ENCODE measurements at regions not wholly inside any gene's neighbourhood (a gene's known extent, or its start where the extent isn't known, plus 50 kb on each side); places are given as distances from the start of the nearest gene placed in this dataset.
A peak's percentile ranks its signal among the peaks of the same experiment; 100 is the strongest.

- DNase-seq (no peak), ATAC-seq (no peak)
- intact Hi-C loops (cut with DNase I) = no loop called here
Measured at GRCh38 chr7:136229790-136230189, 252.6 kb upstream of the MTPN start.

DNA sequence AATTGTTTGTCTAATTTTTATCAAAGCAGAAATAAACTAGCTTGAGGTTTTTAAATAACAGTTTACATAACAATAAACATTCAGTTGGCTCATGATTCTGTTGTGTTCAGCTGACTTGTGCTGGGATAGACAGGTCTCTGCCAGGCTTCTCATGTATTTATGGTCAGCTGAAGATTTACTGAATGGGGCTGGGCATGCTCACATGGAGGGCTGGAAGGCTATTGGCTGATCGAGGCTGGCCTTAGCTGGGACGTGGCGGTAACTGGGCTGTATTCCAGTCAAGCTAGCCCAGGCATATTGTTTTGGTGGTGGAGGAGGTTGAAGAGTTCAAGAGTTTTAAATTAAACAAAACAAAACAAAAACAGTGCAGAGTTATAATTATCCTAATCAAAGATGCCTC, 251.0 kb upstream of the MTPN start:
- DNase-seq = no peak
- ATAC-seq = no peak
- intact Hi-C loops (cut with DNase I) = no loop called here

DNA sequence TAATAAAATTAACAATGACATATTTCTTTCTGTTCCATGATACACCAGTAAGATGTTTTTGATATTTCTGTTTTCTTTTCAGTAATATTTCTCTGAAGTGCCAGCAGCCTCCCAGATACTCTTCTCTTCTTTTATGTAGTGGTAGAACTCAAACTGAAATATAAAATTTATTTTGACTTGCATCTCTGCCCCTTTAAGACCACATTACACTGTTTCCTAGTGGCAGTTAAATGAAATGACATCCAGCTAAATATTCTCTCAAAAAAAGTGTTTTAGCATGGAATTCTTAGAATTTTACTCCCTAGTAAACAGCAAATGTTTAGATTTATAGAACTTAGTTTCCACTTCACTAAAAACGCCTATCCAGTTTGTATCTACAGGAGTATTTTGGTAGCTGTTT, 237.2 kb upstream of the MTPN start:
- DNase-seq (no peak), ATAC-seq (no peak)
- intact Hi-C loops (cut with DNase I) = no loop called here

DNA sequence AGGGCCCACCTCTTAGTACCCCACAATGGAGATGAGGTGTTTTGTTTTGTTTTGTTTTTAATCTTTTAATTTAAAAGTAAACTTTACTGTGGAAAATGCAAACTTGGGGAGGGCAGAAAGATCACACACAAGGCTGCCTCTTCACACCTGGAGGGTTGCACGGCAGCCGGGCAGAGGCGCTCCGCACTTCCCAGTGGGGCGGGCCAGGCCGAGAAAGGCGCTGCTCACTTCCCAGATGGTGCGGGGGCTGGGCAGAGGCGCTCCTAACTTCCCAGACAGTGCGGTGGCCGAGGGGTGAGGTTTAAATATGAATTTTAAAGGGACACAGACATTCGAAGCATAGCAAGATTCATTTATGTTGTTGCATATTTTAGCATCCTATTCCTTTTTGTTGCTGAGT, 235.9 kb upstream of the MTPN start:
- ATAC-seq (no peak), DNase-seq (no peak)
- intact Hi-C loops (cut with DNase I) = no loop called here

GRCh38 chr7:136210664-136211063, 233.5 kb upstream of the MTPN start:
- ATAC-seq (no peak), DNase-seq (no peak)
- intact Hi-C loops (cut with DNase I) = no loop called here

DNA sequence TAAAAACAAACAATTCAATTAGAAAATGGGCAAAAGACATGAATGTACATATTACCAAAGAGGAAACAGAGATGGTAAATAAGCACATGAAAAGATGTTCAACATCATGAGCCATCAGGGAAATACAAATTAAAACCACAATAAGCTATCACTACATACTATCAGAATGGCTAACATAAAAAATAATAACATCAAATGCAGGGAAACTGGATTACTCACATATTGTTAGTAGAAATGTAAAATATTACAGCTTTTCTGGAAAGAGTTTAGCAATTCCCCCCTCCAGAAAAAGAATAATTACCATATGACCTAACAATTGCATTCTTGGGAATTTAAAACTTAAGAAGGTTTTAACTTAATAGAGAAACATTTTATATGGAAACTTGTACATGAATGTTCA, 232.9 kb upstream of the MTPN start:
- intact Hi-C loops (cut with DNase I) = no loop called here
- DNase-seq (no peak), ATAC-seq (no peak)

GRCh38 chr7:136205956-136206355, 228.8 kb upstream of the MTPN start:
- intact Hi-C loops (cut with DNase I) = no loop called here
- ATAC-seq (no peak), DNase-seq (no peak)

DNA sequence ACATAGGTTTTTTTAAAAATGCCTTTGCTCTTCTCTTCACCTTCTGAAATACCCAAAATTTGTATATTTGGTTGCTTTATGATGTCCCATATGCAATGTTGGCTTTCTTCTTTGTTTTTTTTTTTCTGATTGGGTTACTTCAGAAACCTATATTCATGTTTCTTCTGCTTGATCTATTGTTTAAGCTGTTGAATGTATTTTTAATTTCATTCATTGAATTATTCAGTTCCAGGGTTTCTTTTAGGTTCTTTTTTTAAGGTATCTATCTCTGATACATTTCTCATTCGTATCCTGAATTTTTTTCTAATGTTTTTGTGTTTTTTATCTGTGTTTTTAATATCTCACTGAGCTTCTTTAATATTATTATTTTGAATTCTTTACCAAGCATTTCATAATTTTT, 221.0 kb upstream of the MTPN start:
- ATAC-seq = no peak
- no peak for DNase-seq
- intact Hi-C loops (cut with DNase I) = no loop called here

- no peak for ATAC-seq
- intact Hi-C loops (cut with DNase I) = no loop called here
- no peak for DNase-seq
Measured at GRCh38 chr7:136194878-136195277, 217.7 kb upstream of the MTPN start.

- no peak for DNase-seq
- intact Hi-C loops (cut with DNase I) = no loop called here
- ATAC-seq = no peak
Measured at GRCh38 chr7:136193940-136194339, 216.8 kb upstream of the MTPN start.

DNA sequence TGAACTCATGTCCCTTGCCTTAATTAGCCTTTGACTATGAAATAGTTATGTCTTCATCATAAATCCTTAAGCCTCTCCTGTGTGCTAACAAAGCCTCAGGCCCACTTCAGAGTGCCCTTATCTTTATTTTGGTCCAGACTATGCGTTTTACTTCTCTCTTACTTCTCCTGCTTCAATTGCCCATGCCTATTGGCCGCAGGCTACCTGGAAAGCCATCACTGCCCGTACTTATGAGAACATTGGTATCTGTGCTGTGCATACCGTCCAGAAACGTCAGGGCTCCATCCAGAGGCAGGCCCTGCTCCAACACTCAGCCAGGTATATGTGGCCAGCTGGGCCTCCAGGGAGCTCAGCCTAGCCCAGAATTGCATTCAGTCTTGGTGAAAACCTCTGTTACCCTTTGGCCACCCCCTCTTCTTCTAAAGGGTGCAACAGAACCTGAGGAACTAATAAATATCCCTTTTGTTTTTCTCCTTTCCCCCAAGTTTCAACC, 212.4 kb upstream of the MTPN start:
- intact Hi-C loops (cut with DNase I) = no loop called here
- ATAC-seq = no peak
- no peak for DNase-seq

DNA sequence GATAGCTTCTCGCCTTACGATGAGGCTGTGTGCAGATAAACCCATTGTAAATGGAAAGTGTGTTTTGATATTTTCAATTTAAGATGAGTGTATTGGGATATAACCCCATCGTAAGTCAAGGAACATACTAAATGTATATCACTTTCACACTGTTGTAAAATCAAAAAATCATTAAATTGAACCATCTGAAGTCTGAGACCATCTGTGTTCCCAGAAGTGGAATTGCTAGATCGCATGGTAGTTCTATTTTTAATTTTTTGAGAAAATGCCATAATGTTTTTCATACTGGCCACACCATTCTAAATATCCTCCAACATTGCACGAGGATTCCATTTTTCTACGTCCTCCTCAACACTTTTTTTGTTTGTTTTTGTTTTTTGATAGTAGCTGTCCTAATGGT, 209.1 kb upstream of the MTPN start:
- intact Hi-C loops (cut with DNase I) = no loop called here
- DNase-seq (no peak), ATAC-seq (no peak)

DNA sequence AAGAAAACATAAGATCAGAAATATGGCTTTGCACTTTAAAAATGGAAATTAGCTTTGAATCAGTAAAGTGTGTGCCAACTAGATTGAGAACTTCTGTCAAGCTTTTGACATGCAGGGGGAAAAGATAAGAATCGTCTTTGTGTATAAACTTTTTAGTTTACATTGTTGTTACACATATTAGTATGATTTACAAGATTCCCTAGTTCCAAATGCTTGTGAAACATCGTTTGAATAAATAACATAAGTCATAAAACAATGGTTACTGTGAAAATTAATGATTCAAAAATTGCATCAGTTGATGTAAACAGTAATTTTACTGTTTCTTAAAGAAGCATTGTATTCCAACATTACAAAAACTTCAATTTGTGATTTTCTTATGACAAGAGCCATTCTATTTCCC, 207.6 kb upstream of the MTPN start:
- DNase-seq = no peak
- intact Hi-C loops (cut with DNase I) = no loop called here
- no peak for ATAC-seq

- intact Hi-C loops (cut with DNase I) = no loop called here
- DNase-seq (no peak), ATAC-seq (no peak)
Measured at GRCh38 chr7:136183981-136184380, 206.8 kb upstream of the MTPN start.

GRCh38 chr7:136180984-136181383, 203.8 kb upstream of the MTPN start:
- intact Hi-C loops (cut with DNase I) = no loop called here
- no peak for DNase-seq
- no peak for ATAC-seq

GRCh38 chr7:136179851-136180721, 202.9 kb upstream of the MTPN start:
- ATAC-seq (peak; percentile 76 to 89), DNase-seq (no peak)
- intact Hi-C loops (cut with DNase I) = no loop called here

DNA sequence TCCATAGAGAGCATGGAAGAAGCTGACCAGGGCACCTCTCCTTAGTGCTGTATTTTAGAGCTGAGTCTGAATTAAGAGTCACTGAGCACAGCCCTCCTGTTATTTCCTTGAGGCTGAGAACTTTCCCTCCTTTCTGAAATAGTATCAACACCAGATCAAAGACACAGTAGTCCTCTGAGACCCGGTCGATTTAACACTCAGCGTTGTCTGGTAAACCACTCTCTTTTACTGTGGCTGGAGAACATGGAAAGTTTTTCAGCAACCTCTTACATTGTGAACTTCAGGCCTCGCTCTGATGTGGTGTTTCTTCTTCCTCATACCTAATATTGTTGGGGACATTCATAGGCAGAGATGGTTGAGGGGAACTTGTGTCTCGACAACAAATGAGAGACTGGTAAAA, 202.0 kb upstream of the MTPN start:
- ATAC-seq (no peak), DNase-seq (no peak)
- intact Hi-C loops (cut with DNase I) = no loop called here

DNA sequence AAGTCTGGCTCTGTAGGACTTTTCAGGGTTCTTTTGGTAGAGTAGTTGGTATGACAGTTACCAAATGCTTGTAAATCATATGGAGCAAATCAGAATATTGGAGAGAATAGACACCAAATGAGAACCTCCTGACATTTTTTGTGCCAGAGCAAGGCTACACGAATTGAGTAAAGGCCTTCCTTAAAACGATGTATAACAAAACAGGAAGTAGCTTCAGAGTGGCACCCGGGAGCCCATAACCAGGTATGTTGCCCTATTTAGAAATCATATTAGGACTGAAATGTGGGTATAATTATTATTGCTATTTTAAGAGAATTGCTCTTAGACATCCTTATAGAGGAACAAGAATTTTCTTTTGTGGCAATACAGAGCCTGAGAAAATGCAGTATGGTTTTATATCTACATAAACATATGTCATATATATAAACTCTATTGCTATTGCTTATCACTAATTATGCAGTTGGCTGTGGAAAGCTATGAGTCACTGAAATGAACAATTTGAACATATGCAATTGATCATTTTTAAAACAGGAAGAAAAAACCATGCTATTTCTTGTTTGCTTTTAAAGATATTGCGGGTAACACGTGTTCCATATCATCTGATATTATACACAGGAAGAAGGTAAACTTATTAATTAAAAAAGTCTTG, 197.4 kb upstream of the MTPN start:
- DNase-seq (no peak), ATAC-seq (no peak)
- intact Hi-C loops (cut with DNase I) = no loop called here

- intact Hi-C loops (cut with DNase I) = no loop called here
- ATAC-seq (no peak), DNase-seq (no peak)
Measured at GRCh38 chr7:136173874-136174273, 196.7 kb upstream of the MTPN start.

GRCh38 chr7:136171233-136171632, 194.1 kb upstream of the MTPN start:
- intact Hi-C loops (cut with DNase I) = no loop called here
- DNase-seq = no peak
- no peak for ATAC-seq

GRCh38 chr7:136168821-136169220, 191.7 kb upstream of the MTPN start:
- DNase-seq (no peak), ATAC-seq (no peak)
- intact Hi-C loops (cut with DNase I) = no loop called here
